Sigmoid colon (tissue), 6 donors: ENCODE measurements at regions not wholly inside any gene's neighbourhood (a gene's known extent, or its start where the extent isn't known, plus 50 kb on each side); places are given as distances from the start of the nearest gene placed in this dataset.

Experiments used
- DNase-seq: peaks from one replicate; pipeline ENCODE4 v3.0.0-alpha.2; 2019
- H3K27ac ChIP-seq, 4 donors: fragments of 200-600 bp; sonication (generic); one replicate each; pipeline ENCODE4 v1.5.1; 2016 to 2019; ENCODE audit warnings: mild to moderate bottlenecking in 1 of 4
- H3K27me3 ChIP-seq, 3 donors: fragments of 200-600 bp; sonication (generic); one replicate each; pipeline ENCODE4 v1.5.1; 2019; ENCODE audit warnings: mild to moderate bottlenecking in 1 of 3
- H3K36me3 ChIP-seq, 4 donors: fragments of 200-600 bp; sonication (generic); one replicate each; pipeline ENCODE4 v1.5.1; 2016 to 2019
- H3K4me1 ChIP-seq, 4 donors: fragments of 200-600 bp; sonication (generic); one replicate each; pipeline ENCODE4 v1.5.1; 2017 to 2019
- H3K4me3 ChIP-seq, 4 donors: fragments of 200-600 bp; sonication (generic); one replicate each; pipeline ENCODE4 v1.5.1; 2017 to 2019; ENCODE audit warnings: mild to moderate bottlenecking in 2 of 4, moderate library complexity in 1 of 4
- H3K9me3 ChIP-seq, 4 donors: fragments of 200-600 bp in 3 of 4; sonication (generic) in 3 of 4; one replicate each; pipeline versions ENCODE4 v1.5.1 to v1.6.1; 2013 to 2019
- EP300 ChIP-seq, 4 donors: sonication (generic); formaldehyde crosslinking; IDR thresholded peaks; one replicate each; pipeline ENCODE4 v1.6.1; 2017; ENCODE audit warnings: antibody characterized with exemption in 4 of 4
- POLR2A ChIP-seq, 2 donors: fragments of 450-650 bp; IDR thresholded peaks; one replicate each; pipeline ENCODE4 v1.6.1; 2016; ENCODE audit warnings: antibody characterized with exemption in 2 of 2, mild to moderate bottlenecking in 2 of 2, moderate library complexity in 2 of 2
- POLR2AphosphoS5 ChIP-seq, 4 donors: sonication (generic); formaldehyde crosslinking; IDR thresholded peaks; one replicate each; pipeline ENCODE4 v1.6.1; 2017; ENCODE audit warnings: antibody characterized with exemption in 4 of 4
- WGBS, 2 donors: extraction: QIAGEN DNeasy Blood & Tissue Kit; methylation state at CpG; one replicate each; pipeline ENCODE4 v1.1.7; 2013; 5-methylcytosine and 5-hydroxymethylcytosine counted together
- intact Hi-C: fragments of 100-400 bp; cut with DNase I; formaldehyde crosslinking; loops from one replicate; pipeline ENCODE4 v1.15.1; 2023
- TF ChIP-seq, protein P1 (sequence below), 4 experiments: fragments of 450-650 bp in 3 of 4; fragments of 200-600 bp in 1 of 4; IDR thresholded peaks; one replicate each; pipeline ENCODE4 v1.5.1; 2016 to 2019; ENCODE audit warnings: antibody characterized with exemption in 4 of 4, mild to moderate bottlenecking in 3 of 4, moderate library complexity in 2 of 4
- donor health status: healthy with polysubstance abuse.
- donor health status: healthy.

DNA sequence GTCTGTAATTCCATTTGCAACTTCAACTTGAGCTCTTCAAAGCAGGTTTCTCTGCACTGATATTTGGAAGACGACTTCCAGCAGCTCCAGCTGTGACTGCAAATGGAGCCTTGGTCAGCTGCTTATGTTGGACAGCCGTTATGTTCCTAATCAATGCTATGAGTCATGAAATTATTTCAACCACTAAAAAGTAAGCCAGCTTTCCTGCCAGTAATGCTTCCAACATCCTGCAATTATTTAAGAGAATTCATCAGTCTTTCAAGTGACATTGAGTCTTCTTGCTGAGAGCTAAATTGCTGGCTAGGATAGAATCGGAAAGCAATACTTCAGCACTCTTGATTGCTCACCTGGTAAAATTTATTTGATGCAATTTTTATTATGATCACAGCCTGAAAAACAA is 375.7 kb downstream of the MMUT start:
- Histone ChIP-seq H3K36me3 (no peaks in the 10 kb centered on the region), H3K9me3 (no peaks in the 10 kb centered on the region), H3K4me1 (no peaks in the 10 kb centered on the region), H3K27me3 (no peaks in the 10 kb centered on the region), H3K4me3 (no peak overlapping the region), H3K27ac (no peak overlapping the region)
- TF ChIP-seq POLR2A (IDR thresholded peaks at IDR 0.05) (no peak), POLR2AphosphoS5 (IDR thresholded peaks at IDR 0.05) (no peak), EP300 (IDR thresholded peaks at IDR 0.05) (no peak)
- TF ChIP-seq, protein P1, sequence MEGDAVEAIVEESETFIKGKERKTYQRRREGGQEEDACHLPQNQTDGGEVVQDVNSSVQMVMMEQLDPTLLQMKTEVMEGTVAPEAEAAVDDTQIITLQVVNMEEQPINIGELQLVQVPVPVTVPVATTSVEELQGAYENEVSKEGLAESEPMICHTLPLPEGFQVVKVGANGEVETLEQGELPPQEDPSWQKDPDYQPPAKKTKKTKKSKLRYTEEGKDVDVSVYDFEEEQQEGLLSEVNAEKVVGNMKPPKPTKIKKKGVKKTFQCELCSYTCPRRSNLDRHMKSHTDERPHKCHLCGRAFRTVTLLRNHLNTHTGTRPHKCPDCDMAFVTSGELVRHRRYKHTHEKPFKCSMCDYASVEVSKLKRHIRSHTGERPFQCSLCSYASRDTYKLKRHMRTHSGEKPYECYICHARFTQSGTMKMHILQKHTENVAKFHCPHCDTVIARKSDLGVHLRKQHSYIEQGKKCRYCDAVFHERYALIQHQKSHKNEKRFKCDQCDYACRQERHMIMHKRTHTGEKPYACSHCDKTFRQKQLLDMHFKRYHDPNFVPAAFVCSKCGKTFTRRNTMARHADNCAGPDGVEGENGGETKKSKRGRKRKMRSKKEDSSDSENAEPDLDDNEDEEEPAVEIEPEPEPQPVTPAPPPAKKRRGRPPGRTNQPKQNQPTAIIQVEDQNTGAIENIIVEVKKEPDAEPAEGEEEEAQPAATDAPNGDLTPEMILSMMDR (IDR thresholded peaks at IDR 0.05), result no peak
- intact Hi-C loops, result no loop called here
- WGBS, 2 donors, result 77 to 78% methylated on average over 3 of the region's 3 CpGs
- no peak for DNase-seq

GRCh38 chr6:49082611-49083010 is 380.4 kb downstream of the MMUT start:
- Histone ChIP-seq H3K9me3 (no peaks in the 10 kb centered on the region), H3K36me3 (no peaks in the 10 kb centered on the region), H3K27me3 (no peaks in the 10 kb centered on the region), H3K4me1 (no peaks in the 10 kb centered on the region), H3K27ac (no peak overlapping the region), H3K4me3 (no peak overlapping the region)
- no peak for DNase-seq
- no peak for TF ChIP-seq EP300 (IDR thresholded peaks at IDR 0.05)
- TF ChIP-seq POLR2A (IDR thresholded peaks at IDR 0.05), result no peak
- no peak for TF ChIP-seq POLR2AphosphoS5 (IDR thresholded peaks at IDR 0.05)
- TF ChIP-seq, protein P1 (IDR thresholded peaks at IDR 0.05), result no peak
- intact Hi-C loops, result no loop called here
- WGBS, 2 donors, result 85 to 86% methylated on average over 2 of the region's 2 CpGs

DNA sequence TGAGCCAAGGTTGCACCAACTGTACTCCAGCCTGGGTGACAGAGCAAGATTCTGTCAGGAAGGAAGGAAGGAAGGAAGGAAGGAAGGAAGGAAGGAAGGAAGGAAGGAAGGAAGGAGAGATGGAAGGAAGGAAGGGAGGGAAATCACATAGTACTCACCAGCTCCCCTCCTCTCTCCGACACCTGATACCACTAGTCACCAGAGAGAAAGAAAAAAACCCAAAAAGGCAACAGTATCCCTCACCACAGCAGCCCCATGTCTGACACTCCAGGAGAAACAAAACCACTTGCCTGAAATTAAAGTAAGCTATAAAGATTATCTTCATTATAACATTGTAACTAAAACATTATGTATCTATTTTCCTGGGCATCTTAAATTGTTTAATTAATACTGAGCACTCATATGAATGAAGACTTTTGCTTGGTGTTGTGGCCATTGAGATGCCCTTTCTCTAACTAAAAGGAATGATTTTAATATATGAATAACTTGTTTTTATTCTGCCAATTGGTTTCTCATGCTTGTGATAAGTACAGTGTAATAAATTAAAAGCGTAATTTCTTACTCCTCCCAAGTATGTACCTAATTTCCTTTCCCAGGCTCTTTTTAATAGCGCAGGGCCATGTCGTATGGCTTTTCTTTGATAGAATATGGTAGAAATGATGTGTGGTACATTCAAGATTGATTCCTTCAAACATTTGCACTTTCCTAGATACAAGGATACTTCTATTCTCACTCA is 390.0 kb downstream of the MMUT start:
- Histone ChIP-seq H3K4me1 (no peaks in the 10 kb centered on the region), H3K4me3 (no peak overlapping the region), H3K27me3 (no peaks in the 10 kb centered on the region), H3K36me3 (no peaks in the 10 kb centered on the region), H3K27ac (no peak overlapping the region), H3K9me3 (no peaks in the 10 kb centered on the region)
- WGBS, 2 donors, result 89 to 96% methylated on average over 4 of the region's 4 CpGs
- DNase-seq, result no peak
- TF ChIP-seq POLR2AphosphoS5 (IDR thresholded peaks at IDR 0.05) (no peak), EP300 (IDR thresholded peaks at IDR 0.05) (no peak), POLR2A (IDR thresholded peaks at IDR 0.05) (no peak)
- TF ChIP-seq, protein P1 (IDR thresholded peaks at IDR 0.05), result no peak
- intact Hi-C loops, result no loop called here

DNA sequence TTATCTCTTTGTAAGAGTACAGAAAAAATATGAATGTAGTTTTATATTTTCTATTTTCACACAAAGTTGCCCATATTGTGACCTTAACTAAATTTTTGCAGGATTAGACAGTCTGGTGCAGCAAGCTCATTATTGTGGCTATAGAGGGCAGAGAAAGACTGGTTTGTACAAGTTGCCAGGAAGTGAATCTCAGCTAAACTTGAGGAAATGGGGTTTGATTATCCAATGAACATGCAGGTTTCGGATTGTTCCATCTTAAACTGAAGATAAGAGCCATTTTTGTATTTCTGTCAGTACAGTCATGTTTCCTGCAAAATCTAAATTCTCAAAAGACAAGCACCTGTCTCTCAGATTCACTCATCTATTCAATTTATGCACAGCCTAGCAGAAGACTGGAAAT is 390.9 kb downstream of the MMUT start:
- Histone ChIP-seq H3K27me3 (no peaks in the 10 kb centered on the region), H3K27ac (no peak overlapping the region), H3K4me1 (no peaks in the 10 kb centered on the region), H3K9me3 (no peaks in the 10 kb centered on the region), H3K36me3 (no peaks in the 10 kb centered on the region), H3K4me3 (no peak overlapping the region)
- 78 to 86% methylated on average over 1 of the region's 1 CpG for WGBS, 2 donors
- intact Hi-C loops, result no loop called here
- no peak for DNase-seq
- TF ChIP-seq POLR2A (IDR thresholded peaks at IDR 0.05) (no peak), EP300 (IDR thresholded peaks at IDR 0.05) (no peak), POLR2AphosphoS5 (IDR thresholded peaks at IDR 0.05) (no peak)
- TF ChIP-seq, protein P1 (IDR thresholded peaks at IDR 0.05), result no peak

DNA sequence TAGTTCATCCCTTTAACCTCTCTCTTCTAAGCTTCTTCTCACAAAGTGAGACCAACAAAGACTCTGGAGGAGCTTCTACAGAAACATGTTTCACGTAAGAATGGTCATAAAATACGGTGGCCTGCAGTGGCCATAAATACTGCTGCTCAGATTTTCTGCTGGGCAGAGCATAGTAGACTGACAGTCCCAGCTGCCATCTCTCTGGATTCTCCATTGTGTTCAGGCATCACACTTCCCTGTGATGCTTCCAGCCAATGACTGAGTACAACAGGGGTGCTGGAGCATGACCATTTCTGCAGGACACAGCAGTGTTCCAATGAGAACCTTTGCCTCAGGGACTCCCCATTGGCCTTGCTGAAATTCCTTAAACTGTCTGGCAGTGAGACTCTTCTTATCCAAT is 392.6 kb downstream of the MMUT start:
- 79 to 87% methylated on average over 2 of the region's 2 CpGs for whole genome bisulfite sequencing, 2 donors
- DNase-seq, result no peak
- Histone ChIP-seq H3K4me1 (no peaks in the 10 kb centered on the region), H3K9me3 (no peaks in the 10 kb centered on the region), H3K27ac (no peak overlapping the region), H3K4me3 (no peak overlapping the region), H3K36me3 (no peaks in the 10 kb centered on the region), H3K27me3 (no peaks in the 10 kb centered on the region)
- intact Hi-C loops, result no loop called here
- TF ChIP-seq POLR2AphosphoS5 (IDR thresholded peaks at IDR 0.05) (no peak), POLR2A (IDR thresholded peaks at IDR 0.05) (no peak), EP300 (IDR thresholded peaks at IDR 0.05) (no peak)
- TF ChIP-seq, protein P1 (IDR thresholded peaks at IDR 0.05), result no peak
